Activated CD4-positive, alpha-beta T cell treated with anti-CD3 and anti-CD28 coated beads, Interleukin-2, amount 50 U/mL, for 4 hours (primary cell): ENCODE measurements at regions not wholly inside any gene's neighbourhood (a gene's known extent, or its start where the extent isn't known, plus 50 kb on each side); places are given as distances from the start of the nearest gene placed in this dataset.
"Not testable (repeated sequence)": the region's sequence is repeated elsewhere in the genome, so short reads cannot be mapped to it uniquely, and the experiment has no call there.

Experiments
- DNase-seq, 2 experiments: peaks; one replicate each; pipeline ENCODE4 v3.0.0-alpha.2; 2020

DNA sequence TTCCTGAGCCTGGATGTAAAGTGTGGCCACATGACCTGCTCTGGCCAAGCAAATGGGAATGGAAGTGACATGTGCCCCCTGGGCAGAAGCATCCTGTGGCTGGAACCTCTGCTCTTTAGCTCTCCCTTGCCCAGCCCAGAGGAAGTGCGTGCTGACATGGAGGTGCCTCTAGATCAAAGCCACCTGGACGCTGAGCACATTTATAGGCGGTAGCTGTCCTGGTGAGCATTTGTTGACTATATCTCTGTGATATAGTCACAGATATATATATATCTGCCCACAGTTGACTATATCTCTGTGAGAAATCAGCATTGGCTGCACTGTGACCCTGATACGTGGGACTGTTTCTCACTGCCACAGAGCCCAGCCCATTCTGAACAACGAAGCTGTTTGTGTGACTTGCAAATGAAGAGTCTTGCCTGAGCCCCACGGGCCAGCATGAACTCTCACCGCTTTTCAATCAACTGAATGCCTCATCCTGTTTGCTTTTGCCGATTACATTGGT is 118.8 kb downstream of the C16orf95 start:
- DNase-seq, result no peak

DNA sequence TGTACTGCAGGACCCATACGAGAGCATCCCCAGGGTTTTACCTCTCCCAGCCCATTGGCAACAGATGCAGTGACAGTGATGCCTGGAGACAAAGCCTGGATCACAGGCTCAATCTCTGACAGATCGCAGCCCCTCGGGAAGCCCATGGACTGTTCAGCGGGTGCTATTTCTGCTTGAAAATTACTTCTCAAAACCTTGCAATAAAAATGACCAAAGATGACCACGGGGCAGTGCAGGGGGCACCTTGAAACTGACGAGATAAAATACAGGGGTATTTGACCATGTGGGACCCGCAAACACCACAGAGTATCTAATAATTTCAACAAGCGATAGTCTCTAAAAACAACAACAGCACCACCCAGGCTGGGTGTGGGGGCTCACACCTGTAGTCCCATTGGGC is 118.3 kb downstream of the C16orf95 start:
- DNase-seq, result no peak

DNA sequence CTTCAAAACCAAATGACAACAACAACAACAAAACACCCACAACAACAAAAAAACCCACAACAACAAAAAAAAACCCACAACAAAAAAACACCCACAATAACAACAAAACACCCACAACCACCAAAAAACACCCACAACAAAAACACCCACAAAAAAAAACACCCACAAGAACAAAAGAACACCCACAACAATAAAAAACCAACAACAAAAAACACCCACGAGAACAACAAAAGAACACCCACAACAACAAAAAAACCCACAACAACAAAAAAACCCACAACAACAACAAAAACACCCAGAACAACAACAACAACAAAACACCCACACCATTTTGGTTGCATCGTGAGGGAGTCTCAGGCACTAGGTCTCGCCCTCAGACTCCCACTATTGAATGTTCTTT is 117.8 kb downstream of the C16orf95 start:
- no peak for DNase-seq

- no peak for DNase-seq
Measured at GRCh38 chr16:87199901-87200300, 117.3 kb downstream of the C16orf95 start.

- DNase-seq, result no peak
Measured at GRCh38 chr16:87200637-87201036, 116.6 kb downstream of the C16orf95 start.

DNA sequence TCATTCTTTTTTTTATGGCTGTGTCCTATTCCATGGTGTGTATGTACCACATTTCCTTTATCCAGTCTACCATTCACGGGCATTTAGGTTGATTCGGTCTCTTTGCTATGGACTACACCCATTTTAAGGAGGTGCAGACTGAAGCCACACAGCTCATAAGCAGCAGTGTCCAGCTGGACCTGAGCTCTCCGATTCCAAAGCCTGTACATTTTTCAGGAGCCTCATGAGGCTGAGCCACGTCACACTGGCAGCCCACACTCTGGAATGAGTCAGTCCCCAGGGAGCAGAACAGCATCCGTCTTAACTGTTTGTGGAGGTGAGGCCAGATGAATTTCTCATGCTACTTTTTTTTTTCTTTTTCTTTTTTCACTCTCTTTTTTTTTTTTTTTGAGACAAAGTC is 116.1 kb downstream of the C16orf95 start:
- DNase-seq, result no peak

DNA sequence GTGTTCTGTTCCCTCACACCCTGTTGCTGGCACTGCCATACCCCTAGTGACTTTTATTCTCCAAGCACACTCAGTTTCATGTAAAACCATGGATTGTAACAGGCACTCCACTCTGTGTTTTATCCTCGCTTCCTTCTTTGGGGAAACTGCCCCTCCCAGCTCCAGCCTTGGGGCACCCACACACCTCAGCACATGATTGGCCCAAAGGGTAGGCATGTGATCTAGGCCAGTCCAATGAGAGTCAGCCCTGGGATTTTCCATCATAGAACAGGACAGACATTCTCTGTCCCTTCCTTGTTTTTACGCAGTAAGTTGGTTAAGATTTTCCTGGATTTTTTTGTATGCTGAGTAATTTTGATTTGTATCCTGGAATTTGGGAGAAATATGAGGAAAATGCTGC is 115.4 kb downstream of the C16orf95 start:
- DNase-seq, result no peak

DNA sequence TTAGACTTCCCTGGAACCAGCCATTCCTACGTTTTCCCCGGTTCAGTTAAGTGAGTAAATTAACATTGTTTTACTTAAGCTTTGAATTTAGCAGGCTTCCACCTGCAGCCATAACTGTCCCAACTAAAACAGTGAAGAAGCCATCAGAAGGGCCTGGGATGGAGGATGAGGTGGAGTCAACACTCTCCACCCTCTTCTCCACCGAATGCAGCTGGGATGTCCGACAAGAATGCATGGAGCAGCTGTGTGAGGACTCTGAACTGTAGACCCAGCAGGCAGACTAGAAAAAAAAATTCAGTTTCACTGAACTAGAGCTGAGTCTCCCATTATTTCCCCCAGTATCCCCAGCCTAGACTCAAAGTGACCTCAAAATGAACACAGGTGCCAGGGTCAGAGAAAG is 114.8 kb downstream of the C16orf95 start:
- no peak for DNase-seq

DNA sequence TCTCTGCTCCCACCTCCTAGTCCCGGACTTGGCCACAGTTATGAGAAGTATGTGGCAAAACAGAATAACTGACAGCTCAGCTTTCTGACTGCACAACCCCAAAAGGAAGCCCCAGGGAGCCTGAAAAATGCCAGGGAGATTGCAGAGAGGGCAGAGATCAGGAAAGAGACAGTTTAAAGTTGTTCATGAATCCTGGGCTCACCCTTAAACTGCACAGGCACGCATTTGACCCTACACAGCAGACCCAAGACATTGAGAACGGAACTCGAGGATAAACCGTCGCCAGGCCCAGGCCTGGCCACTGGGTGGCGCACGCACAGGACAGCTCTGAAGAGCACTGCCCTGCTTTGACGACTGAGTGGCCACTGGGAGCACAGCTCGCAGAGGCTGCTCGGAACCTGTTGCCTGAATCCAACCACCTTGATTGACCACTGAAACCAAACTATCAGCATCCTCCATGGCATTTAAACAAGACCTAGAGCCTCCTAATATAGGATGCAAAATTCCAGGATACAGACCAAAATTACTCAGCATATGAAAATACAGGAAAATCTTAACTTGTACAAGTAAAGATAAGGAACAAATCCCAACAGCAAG is 114.0 kb downstream of the C16orf95 start:
- peak in 1 of 2 experiments; percentile 15 for DNase-seq

GRCh38 chr16:87206646-87207451 is 110.3 kb downstream of the C16orf95 start:
- no peak for DNase-seq

GRCh38 chr16:87207509-87207908 is 109.7 kb downstream of the C16orf95 start:
- DNase-seq, result no peak

GRCh38 chr16:87207965-87208364 is 109.2 kb downstream of the C16orf95 start:
- no peak for DNase-seq

DNA sequence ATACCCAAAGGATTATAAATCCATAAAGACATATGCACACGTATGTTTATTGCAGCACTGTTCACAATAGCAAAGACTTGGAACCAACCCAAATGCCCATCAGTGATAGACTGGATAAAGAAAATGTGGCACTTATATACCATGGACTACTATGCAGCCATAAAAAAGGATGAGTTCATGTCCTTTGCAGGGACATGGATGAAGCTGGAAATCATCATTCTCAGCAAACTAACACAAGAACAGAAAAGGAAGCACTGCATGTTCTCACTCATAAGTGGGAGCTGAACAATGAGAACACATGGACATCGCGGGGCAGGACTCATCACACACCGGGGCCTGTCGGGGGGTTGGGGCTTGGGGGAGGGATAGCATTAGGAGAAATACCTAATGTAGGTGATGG is 108.2 kb downstream of the C16orf95 start:
- DNase-seq, result not testable (repeated sequence)

GRCh38 chr16:87209808-87210512 is 107.2 kb downstream of the C16orf95 start:
- no peak for DNase-seq

DNA sequence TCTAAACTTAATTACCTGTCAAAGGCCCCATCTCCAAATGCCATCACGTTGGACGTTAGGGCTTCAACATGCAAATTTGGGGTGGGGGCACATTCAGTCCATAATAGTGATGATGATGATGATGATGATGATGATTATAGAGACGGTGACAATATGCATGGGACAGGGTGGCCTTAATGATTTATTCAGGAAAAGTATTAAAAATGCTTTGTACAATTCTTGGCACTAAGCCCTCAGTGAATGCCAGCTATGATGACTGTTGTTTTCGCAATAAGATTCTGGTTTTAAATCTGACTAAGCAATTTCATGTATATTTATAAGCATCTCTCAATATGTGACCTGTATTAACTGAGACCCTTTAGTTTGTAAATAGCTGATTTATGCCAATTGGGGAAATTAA is 106.3 kb downstream of the C16orf95 start:
- DNase-seq, result no peak

GRCh38 chr16:87212026-87212425 is 105.2 kb downstream of the C16orf95 start:
- no peak for DNase-seq

GRCh38 chr16:87213536-87213935 is 103.7 kb downstream of the C16orf95 start:
- DNase-seq, result no peak

GRCh38 chr16:87216148-87216840 is 100.9 kb downstream of the C16orf95 start:
- DNase-seq, result no peak

- no peak for DNase-seq
Measured at GRCh38 chr16:87216841-87217275, 100.3 kb downstream of the C16orf95 start.

DNA sequence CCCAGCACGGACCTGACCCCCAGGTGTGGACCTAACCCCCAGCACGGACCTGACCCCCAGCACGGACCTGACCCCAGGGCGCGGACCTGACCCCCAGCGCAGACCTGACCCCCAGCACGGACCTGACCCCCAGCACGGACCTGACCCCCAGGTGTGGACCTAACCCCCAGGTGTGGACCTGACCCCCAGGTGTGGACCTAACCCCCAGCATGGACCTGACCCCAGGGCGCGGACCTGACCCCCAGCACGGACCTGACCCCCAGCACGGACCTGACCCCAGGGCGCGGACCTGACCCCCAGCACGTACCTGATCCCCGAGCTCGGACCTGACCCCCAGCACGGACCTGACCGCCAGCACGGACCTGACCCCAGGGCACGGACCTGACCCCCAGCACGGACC is 99.4 kb downstream of the C16orf95 start:
- not testable (repeated sequence) for DNase-seq

GRCh38 chr16:87218281-87219055 is 98.7 kb downstream of the C16orf95 start:
- DNase-seq, result no peak

GRCh38 chr16:87219287-87219909 is 97.8 kb downstream of the C16orf95 start:
- DNase-seq, result no peak
